Renal cortex interstitium (tissue), 11 donors: ENCODE measurements at regions not wholly inside any gene's neighbourhood (a gene's known extent, or its start where the extent isn't known, plus 50 kb on each side); places are given as distances from the start of the nearest gene placed in this dataset.

Experiments
- DNase-seq, 11 donors: peaks; one replicate each; pipeline ENCODE4 v3.0.0-alpha.2; 2013; ENCODE audit warnings: low read depth in 9 of 11, low spot score in 4 of 11; ENCODE audit errors: extremely low read depth in 1 of 11

GRCh38 chr12:77256956-77257355 lies 191.6 kb upstream of the E2F7 start:
- DNase-seq = no peak

DNA sequence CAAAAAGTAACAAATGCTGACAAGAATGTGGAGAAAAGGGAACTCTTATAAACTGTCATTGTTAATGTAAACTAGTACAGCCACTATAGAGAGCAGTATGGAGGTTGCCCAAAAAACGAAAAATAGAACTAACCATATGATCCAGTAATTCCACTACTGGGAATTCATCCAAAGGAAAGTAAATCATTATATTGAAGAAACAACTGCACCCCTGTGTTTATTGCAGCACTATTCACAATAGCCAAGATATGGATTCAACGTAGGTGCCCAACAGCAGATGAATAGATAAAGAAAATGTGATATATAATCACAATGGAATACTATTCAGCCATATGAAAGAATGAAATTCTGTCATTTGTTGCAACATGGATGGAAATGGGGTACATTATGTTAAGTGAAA lies 188.0 kb upstream of the E2F7 start:
- no peak for DNase-seq

DNA sequence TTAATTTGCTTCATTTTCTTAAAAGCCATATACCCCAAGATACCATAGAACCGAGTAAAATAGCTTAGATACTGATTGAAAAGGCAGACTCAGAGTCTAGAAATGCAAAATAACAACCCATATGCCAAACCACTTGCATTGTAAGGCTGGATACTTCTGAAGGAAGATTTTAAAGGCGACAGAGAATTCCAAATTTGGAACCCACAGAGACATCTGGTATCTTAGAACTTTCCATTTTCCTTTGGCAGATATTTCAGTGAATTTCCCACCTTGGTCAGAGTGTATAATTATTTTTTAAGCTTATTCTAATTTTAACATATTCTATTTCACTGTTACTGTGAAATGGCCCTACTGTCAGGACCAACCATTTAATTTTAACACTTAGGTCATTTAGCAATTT lies 186.4 kb upstream of the E2F7 start:
- no peak for DNase-seq

DNA sequence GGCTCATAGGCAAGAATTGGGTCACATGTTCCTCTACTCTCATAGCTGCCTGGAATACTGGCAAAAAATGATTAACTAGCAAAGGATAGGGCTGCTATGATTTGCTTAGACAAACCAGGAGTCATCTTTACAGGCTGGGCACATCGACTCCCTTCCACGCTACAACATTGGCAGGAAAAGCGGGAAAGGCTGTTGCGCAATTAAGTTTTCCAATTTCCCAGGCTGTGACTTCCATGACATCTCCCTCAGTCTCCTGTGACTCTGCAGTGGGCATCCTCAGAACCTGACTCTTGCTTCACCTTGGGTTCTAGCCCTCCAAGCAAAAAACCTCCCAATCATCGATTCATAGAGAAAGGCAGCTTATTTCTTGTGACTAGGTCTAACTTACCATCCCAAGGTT lies 184.5 kb upstream of the E2F7 start:
- no peak for DNase-seq

- no peak for DNase-seq
Measured at GRCh38 chr12:77248036-77248435, 182.7 kb upstream of the E2F7 start.

DNA sequence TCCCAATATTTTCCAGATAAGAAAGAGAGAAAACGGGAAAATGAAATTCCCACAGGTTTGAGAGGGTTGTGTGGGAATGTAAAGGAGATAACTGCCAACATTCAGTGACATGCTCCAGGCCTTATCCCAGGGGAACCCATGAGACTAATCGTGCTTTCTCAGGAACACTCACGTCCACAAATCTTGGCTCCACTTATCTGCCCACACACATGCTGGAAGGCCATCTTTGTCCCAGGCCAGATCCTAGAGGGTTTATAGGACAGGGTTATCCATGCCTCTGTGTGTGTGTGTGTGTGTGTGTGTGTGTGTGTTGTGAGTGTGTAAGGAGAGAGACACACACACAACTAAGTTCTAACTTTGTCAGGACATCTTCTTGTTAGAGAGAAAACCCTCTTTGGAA lies 182.2 kb upstream of the E2F7 start:
- DNase-seq = no peak

DNA sequence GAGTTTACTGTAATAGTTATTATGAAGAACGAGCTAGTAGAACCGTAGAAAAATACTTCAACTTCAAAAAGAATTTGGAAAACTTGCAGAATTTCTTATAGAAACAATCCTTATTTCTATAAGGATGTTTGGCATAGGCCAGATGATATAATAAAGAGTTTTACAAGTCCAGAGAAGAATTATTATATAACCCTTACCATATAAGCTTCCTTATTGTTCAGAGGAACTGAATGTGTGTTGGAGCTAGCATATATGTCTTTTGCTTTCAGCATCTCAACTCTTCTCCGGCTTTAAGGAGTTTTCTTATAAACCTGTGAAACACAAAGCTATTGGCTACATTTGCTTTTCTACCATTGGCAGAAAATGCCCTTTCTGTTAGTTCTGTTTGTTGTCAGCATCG lies 178.0 kb upstream of the E2F7 start:
- DNase-seq = no peak

- DNase-seq = no peak
Measured at GRCh38 chr12:77239617-77240016, 174.2 kb upstream of the E2F7 start.

GRCh38 chr12:77238335-77238734 lies 173.0 kb upstream of the E2F7 start:
- no peak for DNase-seq

DNA sequence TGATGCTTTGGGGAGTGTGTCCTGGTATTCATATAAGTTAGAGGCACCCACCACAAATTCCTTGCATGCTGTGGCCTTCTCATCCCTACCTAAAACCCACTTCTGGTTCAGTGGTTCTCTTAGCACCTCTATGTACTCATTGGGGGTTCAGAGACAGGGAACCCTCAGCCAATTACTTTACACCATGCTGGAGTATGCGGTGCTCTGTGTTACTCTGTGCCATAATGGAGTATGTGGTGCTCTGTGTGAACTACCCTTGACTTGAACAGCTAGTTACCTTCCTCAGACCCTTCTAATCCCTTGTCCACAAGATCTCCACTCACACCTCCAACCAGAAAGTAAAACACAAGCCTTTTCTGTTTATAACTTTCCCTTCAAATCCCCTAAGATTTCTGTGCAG lies 172.5 kb upstream of the E2F7 start:
- no peak for DNase-seq

DNA sequence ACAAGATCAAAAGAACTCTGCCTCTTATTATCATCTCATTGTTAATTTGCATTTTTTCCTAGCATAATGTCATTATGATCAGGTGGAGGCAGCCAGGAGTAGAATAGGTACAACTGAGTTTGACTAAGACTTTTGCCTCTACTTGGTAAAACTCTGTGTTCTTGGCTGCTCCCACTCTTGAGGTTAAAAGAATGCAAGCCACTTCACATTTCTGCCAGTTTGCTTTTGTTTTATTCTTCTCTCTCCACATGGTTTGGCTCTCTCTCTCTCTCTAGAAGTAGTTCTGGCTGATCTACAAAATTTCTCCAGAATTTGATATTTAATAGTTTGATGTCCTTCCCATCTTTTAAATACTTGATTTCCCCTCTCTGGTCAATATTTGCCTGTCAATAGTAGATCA lies 170.7 kb upstream of the E2F7 start:
- DNase-seq = no peak

DNA sequence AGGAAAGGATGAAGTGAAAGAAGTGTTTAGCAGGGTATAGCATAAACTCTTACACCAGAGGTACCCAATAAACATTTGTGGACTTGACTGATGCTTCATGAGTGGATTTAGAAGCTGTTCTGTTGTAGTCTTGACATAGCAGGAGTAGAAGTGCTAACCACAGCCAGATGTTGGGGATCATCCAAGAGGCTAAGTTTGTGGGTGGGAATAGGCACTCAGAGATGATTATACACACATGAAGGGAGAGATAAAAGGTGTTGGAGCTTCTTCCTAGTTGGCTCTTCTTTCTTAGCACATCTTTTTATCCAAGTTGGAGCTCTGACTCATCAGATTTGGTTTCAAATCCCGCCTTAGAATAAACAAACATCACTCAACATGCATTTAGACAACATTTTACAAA lies 166.7 kb upstream of the E2F7 start:
- no peak for DNase-seq

- DNase-seq = no peak
Measured at GRCh38 chr12:77231501-77231918, 166.1 kb upstream of the E2F7 start.

DNA sequence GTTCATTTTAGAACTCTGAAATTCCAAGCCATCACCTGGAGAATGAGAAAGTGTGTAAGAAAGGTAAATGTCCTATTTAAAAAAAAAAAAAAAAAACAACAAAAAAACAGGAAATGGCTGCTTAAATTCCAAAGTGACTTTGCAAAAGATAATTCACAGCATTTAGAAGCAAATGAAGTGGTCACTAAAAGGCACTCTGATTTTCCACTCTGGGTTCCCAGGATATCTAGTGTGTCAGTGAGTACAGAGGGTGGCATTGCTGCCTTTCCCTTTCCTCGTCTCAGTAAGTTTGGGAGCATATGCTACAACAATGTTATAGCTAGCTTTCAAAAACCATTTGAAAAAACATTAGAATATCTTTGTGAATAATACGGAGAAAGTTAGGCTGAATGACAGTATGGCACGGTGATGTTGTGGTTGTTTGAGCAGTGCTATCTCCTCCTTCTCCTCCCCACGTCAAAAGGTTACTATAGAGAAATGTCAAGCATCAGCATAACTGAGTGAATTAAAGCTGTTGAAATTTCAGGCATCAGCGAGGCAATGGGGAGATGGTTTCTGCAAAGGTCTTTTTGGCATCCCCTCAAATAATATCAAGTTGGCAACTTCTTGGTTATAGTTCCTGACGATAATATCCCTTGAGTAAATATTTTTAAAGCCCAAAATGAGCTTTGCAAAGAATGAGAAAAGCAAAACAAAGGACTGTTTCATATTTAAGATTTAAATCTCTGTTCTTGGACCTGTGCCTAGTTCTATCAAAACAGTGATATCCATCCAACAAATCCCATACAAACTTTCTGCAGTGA lies 164.5 kb upstream of the E2F7 start:
- DNase-seq = no peak

- DNase-seq = no peak
Measured at GRCh38 chr12:77228376-77228775, 163.0 kb upstream of the E2F7 start.

GRCh38 chr12:77226368-77226767 lies 161.0 kb upstream of the E2F7 start:
- no peak for DNase-seq

- DNase-seq = no peak
Measured at GRCh38 chr12:77225373-77225772, 160.0 kb upstream of the E2F7 start.

DNA sequence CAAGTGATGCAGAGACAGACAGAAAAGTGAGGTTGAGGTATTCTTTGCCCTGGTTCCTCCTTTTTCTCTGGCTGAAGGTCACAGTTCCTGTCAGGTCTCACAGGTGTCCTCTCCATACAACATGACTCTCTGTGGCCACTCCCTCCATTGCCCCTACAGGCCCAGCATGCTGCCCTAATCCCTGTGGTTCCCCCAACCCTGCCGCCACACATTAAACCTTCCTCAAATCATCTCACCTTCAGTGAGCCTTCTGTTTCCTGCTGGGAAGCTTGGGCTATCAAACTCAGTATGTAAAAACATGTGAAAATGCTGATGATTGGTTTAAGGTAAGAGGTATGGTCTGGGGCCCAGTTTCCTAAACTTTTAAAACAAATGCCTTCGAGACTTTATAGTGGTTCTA lies 159.0 kb upstream of the E2F7 start:
- no peak for DNase-seq

DNA sequence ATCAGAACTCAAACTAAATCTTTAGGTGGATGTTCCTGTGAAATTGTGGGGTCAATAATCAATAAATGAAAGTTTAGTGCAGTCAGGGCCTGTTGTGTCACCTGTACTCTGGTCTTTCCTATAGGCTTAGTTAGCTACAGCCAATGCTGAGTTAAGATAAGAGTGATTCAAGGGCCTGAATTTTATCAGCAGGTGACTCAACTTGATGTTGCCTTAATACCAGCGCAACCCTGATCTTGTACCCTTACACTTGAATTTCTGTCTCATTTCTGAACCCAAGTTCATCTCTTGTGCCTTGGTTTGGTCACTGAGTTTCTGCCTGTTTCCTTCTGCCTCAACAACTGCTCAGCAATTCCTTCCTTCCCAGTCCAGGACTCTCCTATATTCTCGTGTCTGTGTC lies 157.0 kb upstream of the E2F7 start:
- DNase-seq = no peak

- DNase-seq = no peak
Measured at GRCh38 chr12:77220586-77220985, 155.2 kb upstream of the E2F7 start.

DNA sequence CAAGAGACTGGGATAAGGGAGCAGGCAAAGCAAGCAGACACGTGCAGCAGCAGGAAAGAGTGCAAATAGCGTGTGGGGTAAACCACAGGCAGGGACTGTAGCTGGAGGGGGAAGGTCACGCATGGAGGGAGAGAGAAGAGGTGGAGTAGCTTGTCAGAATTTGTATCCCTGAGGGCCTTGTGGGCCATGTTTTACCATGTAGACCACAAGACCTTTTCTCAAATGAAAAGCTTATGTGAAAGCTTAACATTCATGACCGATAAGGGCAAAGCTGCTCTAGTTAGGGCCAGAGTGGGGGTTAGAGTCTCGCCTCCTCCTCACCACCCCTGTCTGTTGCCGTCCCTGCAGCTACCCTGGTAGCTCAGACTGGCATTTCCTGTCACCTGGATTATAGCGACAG lies 152.9 kb upstream of the E2F7 start:
- no peak for DNase-seq
